GM18505 (cell line): ENCODE measurements at regions not wholly inside any gene's neighbourhood (a gene's known extent, or its start where the extent isn't known, plus 50 kb on each side); places are given as distances from the start of the nearest gene placed in this dataset.
"Not testable (repeated sequence)": the region's sequence is repeated elsewhere in the genome, so short reads cannot be mapped to it uniquely, and the experiment has no call there.

Experiments used
- ATAC-seq: cut with Tn5 transposase; IDR thresholded peaks from one replicate; pipeline ENCODE4 v1.9.1; 2021; ENCODE audit not compliant: unreplicated experiment
- POLR2A ChIP-seq: IDR thresholded peaks from 4 replicates; pipeline ENCODE4 v1.6.1; 2011; ENCODE audit warnings: borderline replicate concordance; ENCODE audit not compliant: insufficient read depth, insufficient read length; ENCODE audit errors: extremely low read depth

GRCh38 chr10:11678074-11678793, 63.9 kb upstream of the ECHDC3 start:
- peak; percentile 77 for ATAC-seq
- no peak for TF ChIP-seq POLR2A

GRCh38 chr10:11677480-11677879, 64.7 kb upstream of the ECHDC3 start:
- no peak for TF ChIP-seq POLR2A
- peak; percentile 33 for ATAC-seq

GRCh38 chr10:11673346-11674280, 62.2 kb upstream of the USP6NL start:
- no peak for ATAC-seq
- no peak for TF ChIP-seq POLR2A

- no peak for TF ChIP-seq POLR2A
- ATAC-seq: no peak
Observed at GRCh38 chr10:11672836-11673235, 61.4 kb upstream of the USP6NL start.

GRCh38 chr10:11670381-11670780, 58.9 kb upstream of the USP6NL start:
- no peak for ATAC-seq

GRCh38 chr10:11668847-11669610, 57.6 kb upstream of the USP6NL start:
- TF ChIP-seq POLR2A: no peak
- no peak for ATAC-seq

More at GRCh38 chr10:11670381-11670780, 58.9 kb upstream of the USP6NL start:
- TF ChIP-seq POLR2A: no peak

GRCh38 chr10:11667756-11668155, 56.3 kb upstream of the USP6NL start:
- no peak for ATAC-seq
- no peak for TF ChIP-seq POLR2A

GRCh38 chr10:11663763-11664555, 52.5 kb upstream of the USP6NL start:
- peak; percentile 72 for ATAC-seq
- no peak for TF ChIP-seq POLR2A

GRCh38 chr10:11663126-11663515, 51.7 kb upstream of the USP6NL start:
- ATAC-seq: not testable (repeated sequence)

GRCh38 chr10:11661441-11661840, 50.0 kb upstream of the USP6NL start:
- no peak for TF ChIP-seq POLR2A
- no peak for ATAC-seq
